GM19238 (cell line): ENCODE measurements at regions not wholly inside any gene's neighbourhood (a gene's known extent, or its start where the extent isn't known, plus 50 kb on each side); places are given as distances from the start of the nearest gene placed in this dataset.

ENCODE experiments used
- DNase-seq: peaks from one replicate; pipeline ENCODE4 v3.0.0; 2011; ENCODE audit warnings: low spot score; ENCODE audit not compliant: insufficient read length

DNA sequence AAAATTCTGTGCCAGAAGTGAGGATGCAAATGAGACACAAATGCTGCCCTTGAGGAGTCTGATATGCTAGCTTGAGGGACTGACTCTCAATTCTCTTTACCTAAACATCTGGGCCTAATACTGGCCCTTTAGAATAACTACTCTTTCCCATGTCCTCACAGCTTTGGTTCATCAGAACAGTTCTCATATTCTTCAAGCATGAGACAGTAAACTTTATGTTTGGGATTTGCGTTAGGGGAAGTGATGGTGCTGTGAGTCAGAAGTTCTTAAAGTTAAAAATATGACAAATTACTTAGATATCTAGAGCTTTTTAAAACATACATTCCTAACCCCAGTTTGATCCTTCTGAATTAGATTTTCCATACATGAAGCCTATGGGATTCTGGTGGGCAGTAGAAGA lies 665.0 kb upstream of the RGMB start:
- DNase-seq, result no peak

DNA sequence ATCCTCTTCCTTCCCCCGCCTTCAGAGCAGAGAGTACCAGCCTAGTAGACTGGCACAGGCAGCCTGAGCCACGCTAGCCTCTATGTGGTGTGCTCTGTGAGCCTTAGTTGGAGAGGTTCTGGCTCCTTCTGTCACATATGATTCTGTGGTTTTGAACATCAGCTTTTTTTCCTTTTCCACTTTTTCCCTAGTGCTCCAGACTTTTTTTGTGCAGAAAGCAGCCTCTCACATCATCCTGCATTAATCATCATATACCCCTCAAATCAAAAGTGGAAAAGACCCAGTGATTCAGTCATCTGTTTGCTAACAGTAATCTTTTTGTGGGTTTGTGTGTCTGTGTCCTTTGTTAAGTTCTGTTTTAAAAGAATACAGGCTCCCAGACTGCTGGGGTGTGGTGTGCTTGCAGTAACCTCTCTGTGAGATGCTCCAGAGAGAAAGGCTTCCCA lies 663.9 kb upstream of the RGMB start:
- no peak for DNase-seq

DNA sequence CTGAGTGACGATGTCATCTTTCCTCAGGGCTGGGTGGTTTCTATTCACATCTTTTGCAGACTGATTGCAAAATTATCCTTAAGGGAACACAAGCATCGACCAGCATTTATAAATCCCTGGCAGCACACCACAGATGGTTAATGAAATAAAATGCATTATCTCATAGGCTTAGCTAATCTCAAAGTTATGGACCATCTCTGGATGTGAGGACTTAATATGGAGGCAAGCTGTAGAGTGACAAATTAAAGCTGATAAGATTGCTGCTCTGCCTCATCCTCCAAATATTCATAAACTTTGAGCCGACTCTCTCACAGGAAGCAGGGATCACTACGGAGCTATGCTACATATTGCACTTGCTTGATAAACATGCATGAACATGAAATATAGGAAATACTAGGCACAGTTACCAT lies 663.2 kb upstream of the RGMB start:
- no peak for DNase-seq

DNA sequence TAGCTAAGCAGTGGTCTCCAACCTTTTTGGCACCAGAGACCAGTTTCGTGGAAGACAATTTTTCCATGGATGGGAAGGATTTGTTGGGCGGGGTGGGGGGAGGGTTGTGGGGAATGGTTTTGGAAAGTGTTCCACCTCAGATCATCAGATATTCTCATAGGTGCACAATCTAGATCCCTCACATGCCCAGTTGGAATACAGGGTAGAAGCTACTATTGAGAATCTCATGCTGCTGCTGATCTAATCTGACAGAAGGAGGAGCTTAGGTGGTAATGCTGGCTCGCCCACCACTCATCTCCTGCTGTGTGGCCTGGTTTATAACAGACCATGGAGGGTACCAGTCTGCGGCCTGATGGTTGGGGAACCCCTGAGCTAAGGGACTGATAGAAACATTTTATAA lies 662.7 kb upstream of the RGMB start:
- no peak for DNase-seq

DNA sequence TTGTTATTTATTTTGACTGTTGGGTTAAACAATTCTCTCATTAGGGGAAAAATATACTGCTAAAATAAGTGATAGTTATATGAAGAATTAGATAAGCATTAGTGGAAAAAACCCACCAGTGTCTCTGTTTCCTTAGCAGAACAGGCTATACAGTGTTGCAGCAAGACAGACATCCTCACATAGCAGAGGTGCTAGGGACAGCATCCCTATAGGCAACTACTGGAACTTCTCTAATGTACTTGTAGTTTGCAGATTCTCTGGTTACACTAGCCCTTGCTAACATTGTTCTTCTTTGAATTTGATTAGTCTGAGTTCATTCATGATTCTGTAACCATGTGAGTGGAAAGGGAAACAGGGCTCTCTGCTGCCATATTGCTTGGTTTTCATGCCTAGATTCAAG lies 661.8 kb upstream of the RGMB start:
- no peak for DNase-seq

DNA sequence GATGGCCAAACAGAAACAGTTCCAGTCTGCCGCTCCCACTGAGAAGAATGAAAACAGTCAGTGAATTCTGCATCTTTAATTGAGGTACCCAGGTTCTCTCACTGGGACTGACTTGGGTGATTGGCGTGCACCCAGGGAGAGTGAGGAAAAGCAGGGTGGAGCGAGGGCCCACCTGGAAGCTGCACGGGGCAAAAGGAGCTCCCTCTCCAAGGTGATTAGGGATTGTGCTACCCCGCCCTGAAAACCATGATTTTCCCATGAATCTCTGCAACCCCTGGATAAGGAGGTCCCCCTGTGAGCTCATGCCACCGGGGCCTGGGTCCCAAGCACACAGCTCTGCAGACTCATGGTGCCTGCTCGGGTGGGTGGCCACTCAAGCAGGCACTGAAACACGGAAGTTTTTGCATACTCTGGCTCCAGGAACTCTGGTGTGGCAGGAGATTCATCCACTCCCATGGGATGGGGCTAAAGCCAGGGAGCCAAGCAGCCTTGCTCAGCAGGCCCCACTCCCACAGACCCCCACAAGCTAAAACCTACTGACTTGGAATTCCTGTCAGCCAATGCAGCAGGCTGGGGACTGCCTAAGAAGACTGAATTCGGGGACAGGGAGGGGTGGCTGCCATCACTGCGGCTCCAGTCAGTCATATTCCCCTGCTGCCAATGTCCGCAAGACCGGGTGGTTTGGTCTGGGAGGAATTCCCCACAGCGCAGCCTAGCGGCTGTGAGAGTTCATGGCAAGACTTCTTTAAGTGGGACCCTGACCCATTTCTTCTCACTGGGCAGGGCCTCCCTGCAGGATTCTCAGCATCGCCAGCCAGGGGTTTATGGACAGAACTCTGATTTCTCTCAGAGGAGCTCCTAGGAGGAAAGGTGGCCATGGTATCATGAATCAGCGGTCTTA lies 652.2 kb upstream of the RGMB start:
- DNase-seq, result no peak

GRCh38 chr5:98128271-98128670 lies 645.2 kb upstream of the RGMB start:
- no peak for DNase-seq

DNA sequence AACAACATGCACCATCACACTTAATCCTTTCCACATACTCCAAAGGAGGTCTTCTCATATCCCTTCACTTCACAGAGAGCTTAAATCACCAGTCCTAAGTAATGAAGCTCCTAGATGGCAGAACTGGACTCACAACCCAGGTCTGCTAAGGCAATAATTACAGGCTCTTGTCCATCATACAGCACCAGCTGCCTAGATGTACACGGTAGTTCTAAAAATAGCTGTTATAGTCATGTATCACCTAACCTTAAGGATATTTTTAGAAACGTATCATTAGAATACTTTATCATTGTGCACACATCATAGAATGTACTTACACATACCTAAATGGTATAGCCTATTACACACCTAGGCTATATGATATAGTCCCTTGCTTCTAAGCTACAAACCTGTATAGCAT lies 644.6 kb upstream of the RGMB start:
- no peak for DNase-seq

DNA sequence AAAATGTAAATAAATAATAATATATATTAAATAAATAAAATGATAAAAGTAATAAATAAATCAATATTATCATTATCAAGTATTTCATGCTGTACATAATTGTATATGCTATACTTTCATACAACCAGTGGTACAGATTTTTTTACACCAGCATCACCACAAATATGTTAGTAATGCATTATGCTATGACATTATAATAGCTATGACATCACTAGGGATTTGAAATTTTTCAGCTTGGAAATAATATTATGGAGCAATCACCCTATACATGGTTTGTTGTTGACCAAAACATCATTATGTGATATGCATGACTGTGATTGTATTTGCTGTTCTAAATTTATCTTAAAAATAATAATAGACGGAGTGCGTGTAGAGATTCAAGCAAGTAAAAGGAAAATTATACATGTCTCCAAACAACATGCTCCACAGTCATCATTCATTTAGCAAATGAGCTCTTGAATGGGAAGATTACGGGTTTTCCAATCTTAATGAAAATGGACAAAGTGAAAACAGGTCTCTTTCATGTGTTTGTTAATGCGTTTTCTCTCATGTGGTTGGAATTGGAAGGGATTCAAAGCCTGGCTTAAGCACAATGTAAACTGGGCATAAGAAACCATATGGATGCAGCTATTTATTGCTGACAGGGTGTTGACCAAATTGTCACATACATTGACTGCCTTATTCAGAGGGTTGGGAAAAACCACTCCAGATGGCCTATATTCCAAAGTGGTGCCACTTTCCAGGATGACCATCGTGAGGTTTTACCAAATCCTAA lies 643.0 kb upstream of the RGMB start:
- no peak for DNase-seq

DNA sequence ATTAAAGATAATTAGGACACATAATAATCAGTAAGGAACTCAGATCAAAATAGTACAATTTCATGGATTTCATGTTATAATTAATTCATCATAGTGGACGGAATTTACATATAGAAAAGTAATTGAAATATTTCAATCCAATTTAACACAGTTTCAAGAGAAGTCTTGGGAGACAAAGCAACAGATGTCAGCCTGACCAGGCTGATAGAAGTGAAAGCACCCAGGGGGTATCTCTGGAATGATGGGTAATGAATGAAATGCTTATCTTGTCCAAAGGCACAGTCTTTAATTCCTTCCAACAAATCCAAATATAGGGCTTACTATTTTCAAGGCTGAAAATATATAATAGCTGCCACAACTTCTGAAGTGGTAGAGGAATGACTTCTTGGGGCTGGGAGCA lies 629.3 kb upstream of the RGMB start:
- DNase-seq, result no peak

DNA sequence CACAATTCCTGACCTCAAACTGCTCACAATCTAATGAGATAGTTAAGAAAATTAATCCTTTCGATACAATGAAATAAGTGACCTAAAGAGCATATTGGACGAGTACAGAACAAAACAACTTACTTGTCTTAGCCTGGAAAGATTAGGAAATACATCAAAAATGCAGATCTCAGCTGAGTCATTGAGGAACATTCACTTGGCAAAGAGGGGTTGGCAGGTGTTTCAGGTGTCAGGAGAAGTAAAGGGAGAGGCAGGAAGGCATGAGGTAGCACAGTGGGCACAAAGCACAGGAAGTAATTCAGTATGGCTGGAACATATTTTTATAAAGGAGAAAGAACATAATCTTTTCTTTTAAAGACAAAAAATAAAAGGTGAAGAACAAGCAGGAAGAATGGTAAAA lies 628.8 kb upstream of the RGMB start:
- no peak for DNase-seq

GRCh38 chr5:98157368-98157767 lies 616.1 kb upstream of the RGMB start:
- DNase-seq, result no peak

GRCh38 chr5:98158440-98158839 lies 615.0 kb upstream of the RGMB start:
- DNase-seq, result no peak

DNA sequence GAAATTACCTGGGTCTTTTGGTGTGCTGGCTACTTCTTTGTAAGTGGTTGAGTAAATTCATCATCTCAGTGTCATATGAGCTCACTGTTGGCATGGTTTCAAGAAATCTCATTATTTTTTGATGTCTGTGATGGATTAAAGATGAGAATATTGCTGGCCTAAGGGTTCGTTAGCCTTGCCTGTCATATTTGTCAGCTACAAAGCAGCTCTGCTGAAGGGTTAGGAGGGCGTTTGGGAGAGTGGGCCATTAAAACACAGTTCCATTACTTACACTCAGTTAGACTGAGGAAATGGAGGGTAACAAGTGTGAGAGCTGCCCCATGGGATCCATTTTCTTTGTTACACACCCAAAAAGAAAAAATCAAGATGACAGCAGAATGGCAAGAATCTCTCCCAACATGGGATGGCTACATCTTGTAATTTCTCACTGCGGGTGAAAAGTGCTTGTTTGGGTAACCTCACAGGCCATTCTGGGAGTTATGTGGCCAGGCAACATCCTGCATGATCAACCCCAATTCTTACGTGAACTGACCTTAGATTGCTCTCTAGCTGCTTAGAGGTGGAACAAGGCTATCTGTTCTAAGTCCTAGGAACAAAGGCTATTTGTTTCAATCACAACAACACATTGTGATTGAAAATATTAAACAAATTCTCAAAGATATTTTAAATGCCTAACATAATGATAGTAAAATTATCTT lies 609.5 kb upstream of the RGMB start:
- no peak for DNase-seq

DNA sequence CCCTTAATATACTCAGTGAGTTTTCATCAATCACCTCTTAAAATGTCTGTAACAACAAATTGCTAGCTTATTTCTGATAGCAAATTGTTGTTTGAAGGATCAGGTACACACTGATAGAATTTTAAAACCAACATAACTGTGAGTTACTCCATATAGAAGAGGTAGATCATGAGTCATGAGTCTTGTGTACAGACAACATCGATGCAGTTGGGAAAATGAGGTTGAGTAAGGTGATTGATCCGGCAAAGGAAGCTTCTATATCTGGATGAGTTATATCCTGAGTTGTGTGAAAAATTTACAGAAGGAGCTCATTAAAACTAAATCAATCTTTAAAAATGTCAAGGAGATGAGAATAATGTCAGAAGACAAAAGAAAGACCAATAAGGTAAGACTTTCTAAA lies 604.6 kb upstream of the RGMB start:
- no peak for DNase-seq

GRCh38 chr5:98170994-98171393 lies 602.5 kb upstream of the RGMB start:
- DNase-seq, result no peak

DNA sequence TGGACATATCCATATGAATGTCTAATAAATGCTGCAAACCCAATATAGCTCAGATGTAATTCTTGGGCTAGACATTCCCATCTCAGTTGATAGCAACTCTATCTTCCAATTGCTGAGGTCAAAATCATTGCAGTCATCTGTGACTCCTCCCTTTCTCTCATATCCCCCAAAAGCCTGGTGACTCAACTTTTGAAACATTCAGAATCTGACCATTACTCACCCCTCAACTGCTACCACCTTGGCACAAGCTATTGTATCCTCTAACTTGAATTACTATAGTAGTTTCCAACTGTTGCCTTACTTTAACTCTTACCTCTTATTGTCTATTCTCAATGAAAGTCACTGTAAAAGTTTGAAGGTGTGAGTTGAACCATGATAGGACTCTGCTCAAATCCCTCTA lies 600.1 kb upstream of the RGMB start:
- DNase-seq, result no peak

- no peak for DNase-seq
Observed at GRCh38 chr5:98175474-98175873, 598.0 kb upstream of the RGMB start.

DNA sequence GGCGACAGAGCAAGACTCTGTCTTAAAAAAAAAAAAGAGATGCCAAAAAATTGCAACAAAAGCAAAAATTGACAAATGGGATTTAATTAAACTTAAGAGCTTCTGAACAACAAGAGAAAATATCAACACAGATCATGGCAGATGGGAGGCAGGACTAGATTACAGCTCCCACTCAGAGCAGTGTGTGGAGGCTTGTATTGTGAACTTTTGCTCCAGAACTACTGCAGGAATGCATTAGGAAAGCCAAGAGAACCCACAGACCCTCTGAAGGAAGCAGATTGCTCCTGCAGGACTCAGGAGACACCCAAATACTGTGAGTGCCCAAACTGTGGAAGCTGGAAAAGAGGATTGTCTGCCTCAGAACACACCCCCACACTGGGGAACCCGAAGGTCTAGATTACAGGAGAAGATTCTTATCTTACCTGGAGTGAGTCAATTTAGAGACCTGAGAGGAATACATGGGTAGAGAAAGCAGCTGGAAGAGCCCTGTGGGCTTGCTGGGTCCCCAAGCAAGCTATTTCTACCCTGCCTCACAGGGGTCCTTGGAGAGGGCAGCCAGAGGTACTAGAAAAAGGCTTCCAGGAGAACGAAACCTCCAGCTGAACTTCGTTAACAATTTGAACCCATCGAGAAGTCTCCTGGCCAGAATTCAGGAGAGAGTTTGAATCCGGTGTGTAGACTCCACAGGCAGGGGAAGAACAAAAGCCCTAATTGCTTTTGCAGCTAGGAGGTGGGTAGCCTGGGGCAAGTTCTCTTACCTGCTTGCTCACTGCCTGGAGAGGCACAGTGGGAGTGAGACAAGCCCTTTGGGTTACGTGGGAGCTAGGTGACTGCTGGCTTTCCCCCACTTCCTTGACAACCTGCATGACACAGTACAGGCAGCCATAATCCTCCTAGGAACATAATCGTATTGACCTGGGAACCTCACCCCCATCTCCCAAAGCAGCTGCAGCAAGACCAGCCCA lies 593.4 kb upstream of the RGMB start:
- no peak for DNase-seq

DNA sequence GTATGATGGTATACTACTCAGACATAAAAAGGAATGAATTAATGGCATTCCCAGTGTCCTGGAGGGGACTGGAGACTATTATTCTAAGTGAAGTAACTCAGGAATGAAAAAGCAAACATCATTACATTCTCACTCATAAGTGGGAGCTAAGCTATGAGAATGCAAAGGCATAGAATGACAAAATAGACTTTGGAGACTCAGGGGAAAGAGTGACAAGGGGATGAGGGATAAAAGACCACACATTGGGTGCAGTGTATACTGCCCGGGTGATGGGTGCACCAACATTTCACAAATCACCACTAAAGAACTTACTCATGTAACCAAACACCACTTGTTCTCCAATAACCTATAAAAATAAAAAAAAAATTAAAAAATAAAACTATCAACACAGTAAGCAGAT lies 587.3 kb upstream of the RGMB start:
- DNase-seq, result no peak

GRCh38 chr5:98187945-98188344 lies 585.5 kb upstream of the RGMB start:
- DNase-seq, result no peak
